HFFc6 (cell line): ENCODE measurements at regions not wholly inside any gene's neighbourhood (a gene's known extent, or its start where the extent isn't known, plus 50 kb on each side); places are given as distances from the start of the nearest gene placed in this dataset.

ENCODE experiments used
- DNase-seq: peaks from one replicate; pipeline ENCODE4 v3.0.0-alpha.2; 2018
- H3K27ac Mint-ChIP-seq: 2 replicates; pipeline ENCODE4 v1.8.0; 2020; ENCODE audit warnings: mild to moderate bottlenecking, mixed read lengths
- H3K27me3 Mint-ChIP-seq: 2 replicates; pipeline ENCODE4 v1.8.0; 2021; ENCODE audit warnings: mild to moderate bottlenecking, moderate library complexity, mixed read lengths; ENCODE audit not compliant: insufficient read depth
- H3K36me3 Mint-ChIP-seq: 2 replicates; pipeline ENCODE4 v1.8.0; 2021; ENCODE audit warnings: low read depth, mixed read lengths
- H3K4me1 Mint-ChIP-seq: 2 replicates; pipeline ENCODE4 v1.8.0; 2020; ENCODE audit warnings: low read depth, mixed read lengths
- H3K4me3 Mint-ChIP-seq: 2 replicates; pipeline ENCODE4 v1.8.0; 2020; ENCODE audit warnings: mild to moderate bottlenecking, moderate library complexity, mixed read lengths
- H3K9me3 Mint-ChIP-seq: 2 replicates; pipeline ENCODE4 v1.8.0; 2020; ENCODE audit warnings: mild to moderate bottlenecking, mixed read lengths
- CTCF ChIP-seq: fragments of 200-600 bp; sonication (generic); IDR thresholded peaks from 2 replicates; pipeline ENCODE4 v1.5.0; 2021; ENCODE audit warnings: antibody characterized with exemption, mild to moderate bottlenecking

GRCh38 chr13:109669956-109670355 is 116.4 kb downstream of the IRS2 start:
- Mint-ChIP-seq H3K27ac (no peak overlapping the region), H3K4me3 (no peak overlapping the region), H3K27me3 (peaks cover 14% of the 10 kb centered on the region), H3K9me3 (no peaks in the 10 kb centered on the region), H3K36me3 (no peaks in the 10 kb centered on the region), H3K4me1 (peaks cover 23% of the 10 kb centered on the region)
- TF ChIP-seq CTCF = no peak
- DNase-seq = no peak

- peaks cover 23% of the 10 kb centered on the region for H3K4me1 Mint-ChIP-seq
- no peak for DNase-seq
- no peak overlapping the region for H3K27ac Mint-ChIP-seq
- H3K36me3 Mint-ChIP-seq = no peaks in the 10 kb centered on the region
- H3K4me3 Mint-ChIP-seq = no peak overlapping the region
- peaks cover 14% of the 10 kb centered on the region for H3K27me3 Mint-ChIP-seq
- no peak for TF ChIP-seq CTCF
- H3K9me3 Mint-ChIP-seq = no peaks in the 10 kb centered on the region
Observed at GRCh38 chr13:109669234-109669612, 117.2 kb downstream of the IRS2 start.

GRCh38 chr13:109668433-109669233 is 117.8 kb downstream of the IRS2 start:
- peaks cover 14% of the 10 kb centered on the region for H3K27me3 Mint-ChIP-seq
- no peak for DNase-seq
- no peak overlapping the region for H3K27ac Mint-ChIP-seq
- H3K4me1 Mint-ChIP-seq = peaks cover 21% of the 10 kb centered on the region
- no peaks in the 10 kb centered on the region for H3K36me3 Mint-ChIP-seq
- H3K9me3 Mint-ChIP-seq = no peaks in the 10 kb centered on the region
- H3K4me3 Mint-ChIP-seq = no peak overlapping the region
- no peak for TF ChIP-seq CTCF

- no peaks in the 10 kb centered on the region for H3K9me3 Mint-ChIP-seq
- no peaks in the 10 kb centered on the region for H3K36me3 Mint-ChIP-seq
- H3K27me3 Mint-ChIP-seq = peaks cover 14% of the 10 kb centered on the region
- TF ChIP-seq CTCF = no peak
- no peak overlapping the region for H3K4me3 Mint-ChIP-seq
- peaks cover 13% of the 10 kb centered on the region for H3K4me1 Mint-ChIP-seq
- no peak for DNase-seq
- H3K27ac Mint-ChIP-seq = no peak overlapping the region
Observed at GRCh38 chr13:109667807-109668291, 118.5 kb downstream of the IRS2 start.

GRCh38 chr13:109667056-109667455 is 119.3 kb downstream of the IRS2 start:
- H3K4me1 Mint-ChIP-seq = peaks cover 6% of the 10 kb centered on the region; the same call in 1 of the 2 replicates
- H3K4me3 Mint-ChIP-seq = no peak overlapping the region
- H3K36me3 Mint-ChIP-seq = no peaks in the 10 kb centered on the region
- peaks cover 14% of the 10 kb centered on the region for H3K27me3 Mint-ChIP-seq
- no peaks in the 10 kb centered on the region for H3K9me3 Mint-ChIP-seq
- TF ChIP-seq CTCF = no peak
- no peak overlapping the region for H3K27ac Mint-ChIP-seq
- no peak for DNase-seq
